ENCODE measurements at regions not wholly inside any gene's neighbourhood (a gene's known extent, or its start where the extent isn't known, plus 50 kb on each side); places are given as distances from the start of the nearest gene placed in this dataset.

DNA sequence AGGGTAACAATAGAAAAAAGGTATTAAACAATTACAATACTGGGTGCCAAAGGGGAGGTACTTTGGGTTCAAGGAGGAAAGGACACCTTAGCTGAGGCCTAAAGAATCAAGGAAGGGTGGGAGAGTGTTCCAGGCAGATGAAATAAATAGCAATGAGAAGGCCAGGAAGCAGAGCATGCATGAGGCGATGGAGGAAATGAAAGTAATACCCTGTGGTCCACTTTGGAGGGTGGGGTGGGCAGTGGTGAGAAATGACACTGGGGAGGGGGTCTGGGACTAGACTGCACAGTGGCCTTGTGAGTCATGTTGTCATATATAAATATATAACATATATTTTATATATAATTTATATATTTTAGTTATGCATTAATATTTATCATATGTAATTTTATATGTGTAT, 55.9 kb downstream of the BHLHE40 start:
- Histone ChIP-seq H3K36me3 (ENCODE audit: control insufficient read depth, insufficient read depth, low read length) (no peaks in the 10 kb centered on the region), H3K9me3 (ENCODE audit: control insufficient read depth, low read length) (no peaks in the 10 kb centered on the region), H3K4me3 (ENCODE audit: low read depth, low read length) (no peak overlapping the region), H3K27ac (no peak overlapping the region), H3K9ac (no peak overlapping the region), H3K27me3 (ENCODE audit: control insufficient read depth, insufficient read depth, low read length) (no peaks in the 10 kb centered on the region), H2AFZ (no peak overlapping the region), H3K79me2 (no peaks in the 10 kb centered on the region), H3K4me2 (ENCODE audit: low read length) (no peak overlapping the region), H3K4me1 (no peaks in the 10 kb centered on the region)
- TF ChIP-seq, protein P1, sequence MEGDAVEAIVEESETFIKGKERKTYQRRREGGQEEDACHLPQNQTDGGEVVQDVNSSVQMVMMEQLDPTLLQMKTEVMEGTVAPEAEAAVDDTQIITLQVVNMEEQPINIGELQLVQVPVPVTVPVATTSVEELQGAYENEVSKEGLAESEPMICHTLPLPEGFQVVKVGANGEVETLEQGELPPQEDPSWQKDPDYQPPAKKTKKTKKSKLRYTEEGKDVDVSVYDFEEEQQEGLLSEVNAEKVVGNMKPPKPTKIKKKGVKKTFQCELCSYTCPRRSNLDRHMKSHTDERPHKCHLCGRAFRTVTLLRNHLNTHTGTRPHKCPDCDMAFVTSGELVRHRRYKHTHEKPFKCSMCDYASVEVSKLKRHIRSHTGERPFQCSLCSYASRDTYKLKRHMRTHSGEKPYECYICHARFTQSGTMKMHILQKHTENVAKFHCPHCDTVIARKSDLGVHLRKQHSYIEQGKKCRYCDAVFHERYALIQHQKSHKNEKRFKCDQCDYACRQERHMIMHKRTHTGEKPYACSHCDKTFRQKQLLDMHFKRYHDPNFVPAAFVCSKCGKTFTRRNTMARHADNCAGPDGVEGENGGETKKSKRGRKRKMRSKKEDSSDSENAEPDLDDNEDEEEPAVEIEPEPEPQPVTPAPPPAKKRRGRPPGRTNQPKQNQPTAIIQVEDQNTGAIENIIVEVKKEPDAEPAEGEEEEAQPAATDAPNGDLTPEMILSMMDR (IDR thresholded peaks at IDR 0.05) = no peak

DNA sequence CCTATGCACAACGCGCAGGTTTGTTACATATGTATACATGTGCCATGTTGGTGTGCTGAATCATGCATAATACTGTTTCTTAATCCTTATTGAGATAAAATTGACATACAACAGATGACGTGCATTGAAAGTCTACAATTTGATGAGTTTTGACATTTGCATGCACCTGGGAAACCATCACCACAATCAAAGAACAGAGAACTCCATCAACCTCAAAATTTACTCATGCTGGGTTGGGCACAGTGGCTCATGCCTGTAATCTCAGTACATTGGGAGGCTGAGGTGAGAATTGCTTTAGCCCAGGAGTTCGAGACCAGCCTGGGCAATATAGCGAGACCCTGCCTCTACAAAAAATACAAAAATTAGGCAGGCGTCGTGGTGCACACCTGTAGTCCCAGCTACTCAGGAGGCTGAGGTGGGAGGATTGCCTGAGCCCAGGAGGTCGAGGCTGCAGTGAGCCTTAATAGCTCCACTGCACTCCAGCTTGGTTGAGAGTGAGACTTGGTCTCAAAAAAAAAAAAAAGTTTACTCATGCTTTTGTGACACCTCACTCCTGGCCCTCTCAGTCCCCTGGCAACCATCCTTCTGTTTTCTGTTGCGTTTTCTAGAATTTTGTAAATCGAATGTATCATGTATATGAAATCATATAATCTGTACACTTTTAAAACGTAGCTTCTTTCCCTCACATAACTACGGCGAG, 56.6 kb downstream of the BHLHE40 start:
- no peak overlapping the region for H3K4me3 ChIP-seq (ENCODE audit: low read depth, low read length)
- no peak overlapping the region for H2AFZ ChIP-seq
- H3K4me1 ChIP-seq = no peaks in the 10 kb centered on the region
- H3K79me2 ChIP-seq = no peaks in the 10 kb centered on the region
- H3K9me3 ChIP-seq (ENCODE audit: control insufficient read depth, low read length) = no peaks in the 10 kb centered on the region
- H3K36me3 ChIP-seq (ENCODE audit: control insufficient read depth, insufficient read depth, low read length) = no peaks in the 10 kb centered on the region
- no peak overlapping the region for H3K4me2 ChIP-seq (ENCODE audit: low read length)
- no peak overlapping the region for H3K27ac ChIP-seq
- H3K27me3 ChIP-seq (ENCODE audit: control insufficient read depth, insufficient read depth, low read length) = no peaks in the 10 kb centered on the region
- TF ChIP-seq, protein P1 (IDR thresholded peaks at IDR 0.05) = no peak
- no peak overlapping the region for H3K9ac ChIP-seq

DNA sequence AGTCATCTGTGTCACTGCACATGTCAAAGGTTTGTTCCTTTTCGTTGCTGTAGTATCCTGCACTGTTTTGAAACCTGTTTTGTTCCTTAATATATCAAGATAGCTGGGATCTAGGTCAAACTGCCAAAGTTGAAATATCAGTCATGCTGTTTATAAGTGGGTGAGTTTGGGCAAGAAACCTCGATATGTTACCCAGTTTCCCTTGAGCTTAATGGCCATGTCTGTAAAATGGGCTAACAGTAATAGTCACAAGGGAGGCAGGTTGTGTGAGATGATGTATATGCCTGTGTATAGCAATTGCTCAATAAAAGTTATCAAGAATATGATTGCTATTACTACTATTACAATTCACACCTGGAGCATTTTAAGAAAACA, 57.1 kb downstream of the BHLHE40 start:
- no peak overlapping the region for H2AFZ ChIP-seq
- H3K27me3 ChIP-seq (ENCODE audit: control insufficient read depth, insufficient read depth, low read length) = no peaks in the 10 kb centered on the region
- no peak overlapping the region for H3K9ac ChIP-seq
- no peak overlapping the region for H3K4me3 ChIP-seq (ENCODE audit: low read depth, low read length)
- TF ChIP-seq, protein P1 (IDR thresholded peaks at IDR 0.05) = no peak
- H3K4me1 ChIP-seq = no peaks in the 10 kb centered on the region
- no peak overlapping the region for H3K4me2 ChIP-seq (ENCODE audit: low read length)
- no peaks in the 10 kb centered on the region for H3K36me3 ChIP-seq (ENCODE audit: control insufficient read depth, insufficient read depth, low read length)
- no peaks in the 10 kb centered on the region for H3K9me3 ChIP-seq (ENCODE audit: control insufficient read depth, low read length)
- H3K27ac ChIP-seq = no peak overlapping the region
- no peaks in the 10 kb centered on the region for H3K79me2 ChIP-seq

DNA sequence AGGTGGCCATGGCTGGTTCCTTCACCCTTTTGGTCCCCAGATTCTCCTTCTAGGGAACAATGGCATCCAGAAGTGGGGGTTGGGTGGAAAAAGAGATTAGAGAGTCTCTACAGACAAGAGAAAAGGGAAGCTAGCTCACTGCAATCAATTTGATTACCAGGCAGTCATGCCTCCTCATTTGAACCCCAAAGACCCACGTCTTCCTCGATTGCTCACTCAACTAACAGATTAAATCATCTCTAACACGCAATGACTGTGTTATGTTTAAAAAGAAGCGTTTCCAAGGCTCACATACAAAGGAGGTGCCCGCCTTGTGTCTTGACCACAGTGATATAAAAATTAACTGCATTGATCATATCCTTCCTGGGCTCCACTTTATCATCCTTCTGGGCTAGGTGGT, 57.6 kb downstream of the BHLHE40 start:
- Histone ChIP-seq H3K36me3 (ENCODE audit: control insufficient read depth, insufficient read depth, low read length) (no peaks in the 10 kb centered on the region), H3K4me2 (ENCODE audit: low read length) (no peak overlapping the region), H2AFZ (no peak overlapping the region), H3K4me1 (no peaks in the 10 kb centered on the region), H3K27ac (no peak overlapping the region), H3K79me2 (no peaks in the 10 kb centered on the region), H3K9me3 (ENCODE audit: control insufficient read depth, low read length) (no peaks in the 10 kb centered on the region), H3K9ac (no peak overlapping the region), H3K4me3 (ENCODE audit: low read depth, low read length) (no peak overlapping the region), H3K27me3 (ENCODE audit: control insufficient read depth, insufficient read depth, low read length) (no peaks in the 10 kb centered on the region)
- TF ChIP-seq, protein P1 (IDR thresholded peaks at IDR 0.05) = no peak

DNA sequence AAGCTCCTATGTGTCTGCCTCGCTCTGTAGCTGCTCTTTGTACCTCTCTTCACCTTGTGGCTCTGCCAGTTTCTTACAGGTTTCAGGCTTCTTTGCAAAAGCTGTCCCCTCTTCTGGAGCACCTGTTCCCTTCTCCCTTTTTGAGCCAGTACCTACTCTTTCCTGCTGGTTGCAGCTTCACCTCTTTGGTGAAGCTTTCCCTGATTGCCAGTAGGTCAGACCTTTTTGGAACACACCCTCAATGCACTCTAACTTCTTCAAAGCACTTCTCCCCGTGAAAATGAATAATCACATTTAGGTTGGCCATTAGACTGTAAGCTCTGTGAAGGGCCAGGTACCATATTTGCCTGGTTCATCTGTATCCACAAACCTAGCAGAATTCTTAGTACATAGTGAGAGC, 60.3 kb downstream of the BHLHE40 start:
- Histone ChIP-seq H3K9ac (no peak overlapping the region), H3K36me3 (ENCODE audit: control insufficient read depth, insufficient read depth, low read length) (no peaks in the 10 kb centered on the region), H3K4me1 (no peaks in the 10 kb centered on the region), H3K27me3 (ENCODE audit: control insufficient read depth, insufficient read depth, low read length) (no peaks in the 10 kb centered on the region), H3K9me3 (ENCODE audit: control insufficient read depth, low read length) (no peaks in the 10 kb centered on the region), H2AFZ (no peak overlapping the region), H3K4me3 (ENCODE audit: low read depth, low read length) (no peak overlapping the region), H3K4me2 (ENCODE audit: low read length) (no peak overlapping the region), H3K79me2 (no peaks in the 10 kb centered on the region), H3K27ac (no peak overlapping the region)
- TF ChIP-seq, protein P1 (IDR thresholded peaks at IDR 0.05) = no peak
